GM10266 (cell line): ENCODE measurements at regions not wholly inside any gene's neighbourhood (a gene's known extent, or its start where the extent isn't known, plus 50 kb on each side); places are given as distances from the start of the nearest gene placed in this dataset.
"Not testable (repeated sequence)": the region's sequence is repeated elsewhere in the genome, so short reads cannot be mapped to it uniquely, and the experiment has no call there.

Experiments used
- DNase-seq: peaks from one replicate; pipeline ENCODE4 v3.0.0; 2012; ENCODE audit errors: extremely low spot score
- CTCF ChIP-seq: IDR thresholded peaks from 2 replicates; pipeline ENCODE4 v1.5.1; 2012; ENCODE audit warnings: mild to moderate bottlenecking, low read depth; ENCODE audit not compliant: control insufficient read depth, insufficient read depth; ENCODE audit errors: missing control alignments

GRCh38 chr4:162485486-162485885 lies 321.7 kb upstream of the FSTL5 start:
- TF ChIP-seq CTCF: no peak
- no peak for DNase-seq

- no peak for TF ChIP-seq CTCF
- no peak for DNase-seq
Observed at GRCh38 chr4:162475246-162475645, 311.4 kb upstream of the FSTL5 start.

- TF ChIP-seq CTCF: no peak
- DNase-seq: no peak
Observed at GRCh38 chr4:162469977-162470376, 306.2 kb upstream of the FSTL5 start.

- DNase-seq: not testable (repeated sequence)
Observed at GRCh38 chr4:162465356-162465755, 301.6 kb upstream of the FSTL5 start.

- DNase-seq: no peak
Observed at GRCh38 chr4:162461952-162462351, 298.2 kb upstream of the FSTL5 start.

GRCh38 chr4:162458051-162458450 lies 294.3 kb upstream of the FSTL5 start:
- DNase-seq: no peak
- no peak for TF ChIP-seq CTCF

More at GRCh38 chr4:162461952-162462351, 298.2 kb upstream of the FSTL5 start:
- TF ChIP-seq CTCF: no peak

- no peak for TF ChIP-seq CTCF
- DNase-seq: no peak
Observed at GRCh38 chr4:162457071-162457865, 293.5 kb upstream of the FSTL5 start.
